ENCODE measurements at regions not wholly inside any gene's neighbourhood (a gene's known extent, or its start where the extent isn't known, plus 50 kb on each side); places are given as distances from the start of the nearest gene placed in this dataset.

DNA sequence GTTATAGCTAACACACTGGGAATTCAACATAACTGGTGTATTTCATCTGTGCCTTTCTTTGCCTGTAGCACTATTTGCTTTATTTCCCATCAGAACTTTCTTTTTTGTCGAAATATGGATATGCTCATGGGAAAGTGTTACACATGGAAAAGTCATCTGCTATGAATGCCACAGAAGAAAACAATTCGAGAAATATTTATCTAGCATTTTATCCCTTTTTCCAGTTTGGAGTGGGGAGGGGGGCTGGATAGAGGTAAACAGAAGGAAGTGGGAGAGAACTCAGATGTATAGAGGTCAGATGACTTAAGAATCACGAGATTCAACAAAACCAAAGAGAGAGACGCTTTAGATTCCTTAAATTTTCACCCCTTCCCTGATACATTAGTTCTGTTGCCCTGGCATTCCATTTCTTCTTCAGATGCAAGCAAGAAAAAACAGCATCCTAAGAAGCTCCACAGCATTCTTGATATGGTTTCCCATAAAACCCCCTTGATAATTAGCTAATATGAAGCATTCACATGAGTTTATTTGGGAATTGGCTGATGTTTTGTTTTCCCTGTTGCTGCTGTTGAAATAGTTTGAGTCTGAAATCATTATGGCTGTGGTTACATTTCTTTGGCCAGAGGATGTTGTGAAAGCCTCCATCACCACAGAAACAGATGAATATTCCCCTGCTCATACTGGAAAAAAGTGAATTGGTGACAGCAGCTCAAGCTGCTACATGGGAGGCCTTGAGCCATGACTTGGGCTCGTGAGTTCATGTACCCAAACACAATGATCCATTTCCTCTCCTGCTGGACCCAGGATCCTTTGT is 335.8 kb upstream of the DAB2 start:
- POLR2A ChIA-PET: interaction anchor here (1.2 kb wide), 1 partner anchor 10 kb away, joined by 3 read pairs; no protein-coding TSS in a partner anchor
- TF ChIP-seq CEBPB (IDR thresholded peaks at IDR 0.05): peak in 1 of 2 experiments; percentile 48; a peak in 1 of 4 replicates
- no peak for TF ChIP-seq HDAC2 (IDR thresholded peaks at IDR 0.05)
- no peak for TF ChIP-seq FOSL2 (IDR thresholded peaks at IDR 0.05)
- TF ChIP-seq FOSL2 (CRISPR knock-in tag; IDR thresholded peaks at IDR 0.05): peak; percentile 19; the same call in 1 of the 2 replicates
- FAIRE-seq (no peak), ATAC-seq (peak; percentile 50 to 70; a peak in 4 of 6 replicates), DNase-seq (ENCODE audit: low read depth in 1 of 2, low spot score in 1 of 2) (peak in 1 of 2 experiments; percentile 44)
- 0 out of 3 replicates have a peak, but pooled peaks cover 2% of the 10 kb centered on the region for H3K9me3 ChIP-seq
- no peak overlapping the region for H3K4me3 ChIP-seq
- WGBS (ENCODE audit: missing lambda C conversion rate): 29% methylated on average over 5 of the region's 5 CpGs
- H3K4me2 ChIP-seq: peak overlapping the region; percentile 52
- H3K27ac ChIP-seq: peak overlapping the region; percentile 58 to 84
- CTCF ChIA-PET: interaction anchor here (1.0 to 1.4 kb wide), 3 partner anchors 9 to 928 kb away, joined by 3 to 7 read pairs (median 3); no protein-coding TSS in a partner anchor
- peaks cover 44% of the 10 kb centered on the region for H3K4me1 ChIP-seq

DNA sequence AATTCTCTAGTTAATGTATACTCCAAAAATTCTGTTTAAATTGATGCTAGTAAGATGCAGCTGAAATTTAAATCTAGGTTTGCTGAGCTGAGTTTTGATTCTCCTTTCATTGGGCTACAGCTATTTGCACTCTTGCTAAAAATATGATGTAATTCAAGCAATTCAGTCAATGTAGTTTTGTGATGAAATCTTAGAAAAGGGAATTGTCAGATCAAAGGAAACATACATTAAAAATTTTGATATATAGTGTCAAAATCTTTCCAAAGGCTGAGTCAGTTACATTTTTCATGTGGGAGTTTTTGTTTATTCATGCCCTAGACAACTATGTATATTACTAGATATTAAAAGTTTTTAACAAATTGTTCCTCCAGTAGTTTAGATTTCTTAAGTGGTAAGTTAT is 334.9 kb upstream of the DAB2 start:
- H3K4me2 ChIP-seq: peak overlapping the region; percentile 52; the same call in 2 of the 3 replicates
- H3K9me3 ChIP-seq: 0 out of 3 replicates have a peak, but pooled peaks cover 2% of the 10 kb centered on the region
- CTCF ChIA-PET: interaction anchor here (1.4 kb wide), 1 partner anchor 929 kb away, joined by 3 read pairs; no protein-coding TSS in a partner anchor
- ATAC-seq (no peak), DNase-seq (ENCODE audit: low read depth in 1 of 2, low spot score in 1 of 2) (no peak), FAIRE-seq (no peak)
- peaks cover 48% of the 10 kb centered on the region for H3K4me1 ChIP-seq
- POLR2A ChIA-PET: interaction anchor here (1.2 kb wide), 1 partner anchor 11 kb away, joined by 3 read pairs; no protein-coding TSS in a partner anchor
- no peak for TF ChIP-seq RAD21 (conservative IDR thresholded peaks at IDR 0.05 in 1 of 2, IDR thresholded peaks at IDR 0.05 in 1 of 2)
- no peak for TF ChIP-seq TP53 (CRISPR knock-in tag; IDR thresholded peaks at IDR 0.05)
- TF ChIP-seq ZC3H11A (IDR thresholded peaks at IDR 0.05): no peak
- TF ChIP-seq, protein P1, sequence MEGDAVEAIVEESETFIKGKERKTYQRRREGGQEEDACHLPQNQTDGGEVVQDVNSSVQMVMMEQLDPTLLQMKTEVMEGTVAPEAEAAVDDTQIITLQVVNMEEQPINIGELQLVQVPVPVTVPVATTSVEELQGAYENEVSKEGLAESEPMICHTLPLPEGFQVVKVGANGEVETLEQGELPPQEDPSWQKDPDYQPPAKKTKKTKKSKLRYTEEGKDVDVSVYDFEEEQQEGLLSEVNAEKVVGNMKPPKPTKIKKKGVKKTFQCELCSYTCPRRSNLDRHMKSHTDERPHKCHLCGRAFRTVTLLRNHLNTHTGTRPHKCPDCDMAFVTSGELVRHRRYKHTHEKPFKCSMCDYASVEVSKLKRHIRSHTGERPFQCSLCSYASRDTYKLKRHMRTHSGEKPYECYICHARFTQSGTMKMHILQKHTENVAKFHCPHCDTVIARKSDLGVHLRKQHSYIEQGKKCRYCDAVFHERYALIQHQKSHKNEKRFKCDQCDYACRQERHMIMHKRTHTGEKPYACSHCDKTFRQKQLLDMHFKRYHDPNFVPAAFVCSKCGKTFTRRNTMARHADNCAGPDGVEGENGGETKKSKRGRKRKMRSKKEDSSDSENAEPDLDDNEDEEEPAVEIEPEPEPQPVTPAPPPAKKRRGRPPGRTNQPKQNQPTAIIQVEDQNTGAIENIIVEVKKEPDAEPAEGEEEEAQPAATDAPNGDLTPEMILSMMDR (IDR thresholded peaks at IDR 0.05): no peak
- TF ChIP-seq CEBPB (IDR thresholded peaks at IDR 0.05): 0 out of 4 replicates have a peak, but pooled peaks of 1 of the 2 experiments have one; percentile 36
- TF ChIP-seq NR3C1 (IDR thresholded peaks at IDR 0.05): no peak
- no peak overlapping the region for H3K4me3 ChIP-seq
- H3K27ac ChIP-seq: peak overlapping the region; percentile 58 to 88; a peak in 3 of 6 replicates

DNA sequence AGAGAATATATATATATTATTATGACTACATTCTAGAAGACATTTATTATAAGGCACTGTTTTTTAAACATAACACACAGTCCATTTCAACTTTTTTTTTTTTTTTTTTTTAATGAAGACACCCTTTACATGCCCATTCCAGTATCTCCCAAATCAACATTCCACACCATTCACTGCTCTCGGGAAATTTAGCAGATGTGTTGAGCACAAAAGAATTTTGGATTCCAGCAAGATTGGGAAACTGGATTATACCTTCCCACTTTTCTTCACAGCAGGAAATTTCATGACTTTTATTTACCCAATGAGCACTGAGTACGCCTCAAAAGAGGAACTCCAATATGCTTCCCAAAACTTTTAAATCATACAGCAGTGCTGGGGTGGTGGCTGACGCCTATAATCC is 333.6 kb upstream of the DAB2 start:
- ChIA-PET POLR2A (no interaction called here), CTCF (no interaction called here)
- Histone ChIP-seq H3K4me1 (peaks cover 48% of the 10 kb centered on the region), H3K4me3 (no peak overlapping the region), H3K4me2 (no peak overlapping the region), H3K9me3 (0 out of 3 replicates have a peak, but pooled peaks cover 2% of the 10 kb centered on the region), H3K27ac (peak overlapping the region; percentile 37 to 88; a peak in 4 of 6 replicates)
- FAIRE-seq (no peak), ATAC-seq (no peak), DNase-seq (ENCODE audit: low read depth in 1 of 2, low spot score in 1 of 2) (no peak)
- TF ChIP-seq EHF (CRISPR knock-in tag; IDR thresholded peaks at IDR 0.05) (no peak), JUN (IDR thresholded peaks at IDR 0.05) (no peak), KDM5A (IDR thresholded peaks at IDR 0.05) (no peak), CBX2 (IDR thresholded peaks at IDR 0.05; ENCODE audit: borderline replicate concordance, low read depth) (no peak), PHF8 (IDR thresholded peaks at IDR 0.05; ENCODE audit: borderline replicate concordance, low read depth) (no peak), CEBPB (IDR thresholded peaks at IDR 0.05) (no peak), MAZ (IDR thresholded peaks at IDR 0.05; ENCODE audit: borderline replicate concordance, low read depth, low read length) (no peak), HEYL (CRISPR knock-in tag; IDR thresholded peaks at IDR 0.05) (no peak), BHLHE40 (IDR thresholded peaks at IDR 0.05; ENCODE audit: low read depth, low read length) (no peak), CBX8 (IDR thresholded peaks at IDR 0.05) (no peak)
- TF ChIP-seq, protein P2, sequence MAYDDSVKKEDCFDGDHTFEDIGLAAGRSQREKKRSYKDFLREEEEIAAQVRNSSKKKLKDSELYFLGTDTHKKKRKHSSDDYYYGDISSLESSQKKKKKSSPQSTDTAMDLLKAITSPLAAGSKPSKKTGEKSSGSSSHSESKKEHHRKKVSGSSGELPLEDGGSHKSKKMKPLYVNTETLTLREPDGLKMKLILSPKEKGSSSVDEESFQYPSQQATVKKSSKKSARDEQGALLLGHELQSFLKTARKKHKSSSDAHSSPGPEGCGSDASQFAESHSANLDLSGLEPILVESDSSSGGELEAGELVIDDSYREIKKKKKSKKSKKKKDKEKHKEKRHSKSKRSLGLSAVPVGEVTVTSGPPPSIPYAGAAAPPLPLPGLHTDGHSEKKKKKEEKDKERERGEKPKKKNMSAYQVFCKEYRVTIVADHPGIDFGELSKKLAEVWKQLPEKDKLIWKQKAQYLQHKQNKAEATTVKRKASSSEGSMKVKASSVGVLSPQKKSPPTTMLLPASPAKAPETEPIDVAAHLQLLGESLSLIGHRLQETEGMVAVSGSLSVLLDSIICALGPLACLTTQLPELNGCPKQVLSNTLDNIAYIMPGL (CRISPR knock-in tag; IDR thresholded peaks at IDR 0.05; ENCODE audit: borderline replicate concordance): no peak
- WGBS (ENCODE audit: missing lambda C conversion rate): 93% methylated on average over 3 of the region's 3 CpGs
